Ishikawa (cell line): ENCODE measurements at regions not wholly inside any gene's neighbourhood (a gene's known extent, or its start where the extent isn't known, plus 50 kb on each side); places are given as distances from the start of the nearest gene placed in this dataset.

Source experiments
- CEBPB ChIP-seq: IDR thresholded peaks from 2 replicates; pipeline ENCODE4 v1.6.1; 2012
- CREB1 ChIP-seq: IDR thresholded peaks from 2 replicates; pipeline ENCODE4 v1.6.1; 2012; ENCODE audit warnings: low read depth
- EGR1 ChIP-seq: IDR thresholded peaks from 2 replicates; pipeline ENCODE4 v1.6.1; 2012
- EP300 ChIP-seq: IDR thresholded peaks from 2 replicates; pipeline ENCODE4 v1.6.1; 2012; ENCODE audit warnings: borderline replicate concordance
- FOXM1 ChIP-seq: IDR thresholded peaks from 2 replicates; pipeline ENCODE4 v1.6.1; 2012; ENCODE audit warnings: low read depth, borderline replicate concordance
- NFIC ChIP-seq: IDR thresholded peaks from 2 replicates; pipeline ENCODE4 v1.6.1; 2012
- RAD21 ChIP-seq: IDR thresholded peaks from 2 replicates; pipeline ENCODE4 v1.6.1; 2012; ENCODE audit warnings: low read depth
- TAF1 ChIP-seq: IDR thresholded peaks from 2 replicates; pipeline ENCODE4 v1.6.1; 2012; ENCODE audit warnings: low read depth, mild to moderate bottlenecking
- TCF12 ChIP-seq: IDR thresholded peaks from 2 replicates; pipeline ENCODE4 v1.6.1; 2012; ENCODE audit warnings: low read depth
- TEAD4 ChIP-seq: IDR thresholded peaks from 2 replicates; pipeline ENCODE4 v1.6.1; 2012
- YY1 ChIP-seq: IDR thresholded peaks from 2 replicates; pipeline ENCODE4 v1.6.1; 2012; ENCODE audit warnings: low read depth
- ZBTB7A ChIP-seq: IDR thresholded peaks from 2 replicates; pipeline ENCODE4 v1.6.1; 2012; ENCODE audit warnings: low read depth
- TF ChIP-seq, protein P1 (sequence below): IDR thresholded peaks from 2 replicates; pipeline ENCODE4 v1.6.1; 2012; ENCODE audit warnings: low read depth, mild to moderate bottlenecking
- TF ChIP-seq, protein P2 (sequence below): IDR thresholded peaks from 2 replicates; pipeline ENCODE4 v1.6.1; 2012
- TF ChIP-seq, protein P3 (sequence below): IDR thresholded peaks from 2 replicates; pipeline ENCODE4 v1.6.1; 2012

DNA sequence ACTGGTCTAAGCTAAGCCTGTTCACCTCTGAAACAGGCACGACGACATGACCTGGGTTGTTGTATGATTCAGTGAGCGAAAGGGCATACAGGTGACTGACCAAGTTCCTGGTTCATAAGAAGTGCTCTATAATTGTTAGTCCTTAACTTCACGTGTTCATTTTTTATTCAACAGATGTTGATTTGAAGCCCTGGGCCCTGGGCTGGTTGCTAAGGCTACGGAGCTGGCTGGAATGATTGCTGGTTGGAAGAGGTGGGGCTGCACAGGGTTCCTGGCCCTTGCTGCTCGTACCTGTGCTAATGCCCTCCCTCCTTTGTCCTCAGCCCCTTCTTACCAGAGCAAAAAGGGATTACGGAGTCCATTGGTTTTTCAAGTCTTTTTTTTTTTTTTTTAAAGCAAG is 111.3 kb upstream of the CSF3R start:
- TF ChIP-seq, protein P1, sequence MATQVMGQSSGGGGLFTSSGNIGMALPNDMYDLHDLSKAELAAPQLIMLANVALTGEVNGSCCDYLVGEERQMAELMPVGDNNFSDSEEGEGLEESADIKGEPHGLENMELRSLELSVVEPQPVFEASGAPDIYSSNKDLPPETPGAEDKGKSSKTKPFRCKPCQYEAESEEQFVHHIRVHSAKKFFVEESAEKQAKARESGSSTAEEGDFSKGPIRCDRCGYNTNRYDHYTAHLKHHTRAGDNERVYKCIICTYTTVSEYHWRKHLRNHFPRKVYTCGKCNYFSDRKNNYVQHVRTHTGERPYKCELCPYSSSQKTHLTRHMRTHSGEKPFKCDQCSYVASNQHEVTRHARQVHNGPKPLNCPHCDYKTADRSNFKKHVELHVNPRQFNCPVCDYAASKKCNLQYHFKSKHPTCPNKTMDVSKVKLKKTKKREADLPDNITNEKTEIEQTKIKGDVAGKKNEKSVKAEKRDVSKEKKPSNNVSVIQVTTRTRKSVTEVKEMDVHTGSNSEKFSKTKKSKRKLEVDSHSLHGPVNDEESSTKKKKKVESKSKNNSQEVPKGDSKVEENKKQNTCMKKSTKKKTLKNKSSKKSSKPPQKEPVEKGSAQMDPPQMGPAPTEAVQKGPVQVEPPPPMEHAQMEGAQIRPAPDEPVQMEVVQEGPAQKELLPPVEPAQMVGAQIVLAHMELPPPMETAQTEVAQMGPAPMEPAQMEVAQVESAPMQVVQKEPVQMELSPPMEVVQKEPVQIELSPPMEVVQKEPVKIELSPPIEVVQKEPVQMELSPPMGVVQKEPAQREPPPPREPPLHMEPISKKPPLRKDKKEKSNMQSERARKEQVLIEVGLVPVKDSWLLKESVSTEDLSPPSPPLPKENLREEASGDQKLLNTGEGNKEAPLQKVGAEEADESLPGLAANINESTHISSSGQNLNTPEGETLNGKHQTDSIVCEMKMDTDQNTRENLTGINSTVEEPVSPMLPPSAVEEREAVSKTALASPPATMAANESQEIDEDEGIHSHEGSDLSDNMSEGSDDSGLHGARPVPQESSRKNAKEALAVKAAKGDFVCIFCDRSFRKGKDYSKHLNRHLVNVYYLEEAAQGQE = no peak
- no peak for TF ChIP-seq TAF1
- no peak for TF ChIP-seq EGR1
- TF ChIP-seq YY1 = no peak
- no peak for TF ChIP-seq RAD21
- TF ChIP-seq, protein P2, sequence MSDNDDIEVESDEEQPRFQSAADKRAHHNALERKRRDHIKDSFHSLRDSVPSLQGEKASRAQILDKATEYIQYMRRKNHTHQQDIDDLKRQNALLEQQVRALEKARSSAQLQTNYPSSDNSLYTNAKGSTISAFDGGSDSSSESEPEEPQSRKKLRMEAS = no peak
- no peak for TF ChIP-seq ZBTB7A
- TF ChIP-seq TCF12 = no peak
- TF ChIP-seq, protein P3, sequence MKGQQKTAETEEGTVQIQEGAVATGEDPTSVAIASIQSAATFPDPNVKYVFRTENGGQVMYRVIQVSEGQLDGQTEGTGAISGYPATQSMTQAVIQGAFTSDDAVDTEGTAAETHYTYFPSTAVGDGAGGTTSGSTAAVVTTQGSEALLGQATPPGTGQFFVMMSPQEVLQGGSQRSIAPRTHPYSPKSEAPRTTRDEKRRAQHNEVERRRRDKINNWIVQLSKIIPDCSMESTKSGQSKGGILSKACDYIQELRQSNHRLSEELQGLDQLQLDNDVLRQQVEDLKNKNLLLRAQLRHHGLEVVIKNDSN = no peak
- no peak for TF ChIP-seq CEBPB
- TF ChIP-seq TEAD4 = no peak

DNA sequence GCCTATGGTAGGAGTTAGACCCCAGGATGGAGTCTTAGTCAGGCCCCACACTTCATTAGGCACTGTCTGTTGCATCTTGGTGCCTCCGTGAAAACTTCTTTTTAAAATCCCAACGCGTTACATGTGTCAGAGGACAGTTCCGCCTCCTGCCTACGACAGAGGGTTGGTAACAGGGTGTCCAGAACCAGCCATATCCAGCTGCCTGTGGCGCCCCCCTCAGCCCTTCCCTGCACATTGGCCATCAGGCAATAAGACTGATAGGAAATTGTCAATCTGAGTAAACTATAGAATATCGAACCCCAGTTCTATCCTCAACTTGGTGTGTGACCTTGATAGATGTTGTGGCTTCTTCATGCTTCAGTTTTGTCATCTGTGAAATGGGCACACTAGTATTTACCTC is 108.6 kb upstream of the CSF3R start:
- TF ChIP-seq CREB1 (no peak), TEAD4 (no peak), ZBTB7A (no peak), RAD21 (no peak), TAF1 (no peak), FOXM1 (no peak), EP300 (no peak)
- TF ChIP-seq, protein P1 = no peak
- TF ChIP-seq, protein P3 = no peak

DNA sequence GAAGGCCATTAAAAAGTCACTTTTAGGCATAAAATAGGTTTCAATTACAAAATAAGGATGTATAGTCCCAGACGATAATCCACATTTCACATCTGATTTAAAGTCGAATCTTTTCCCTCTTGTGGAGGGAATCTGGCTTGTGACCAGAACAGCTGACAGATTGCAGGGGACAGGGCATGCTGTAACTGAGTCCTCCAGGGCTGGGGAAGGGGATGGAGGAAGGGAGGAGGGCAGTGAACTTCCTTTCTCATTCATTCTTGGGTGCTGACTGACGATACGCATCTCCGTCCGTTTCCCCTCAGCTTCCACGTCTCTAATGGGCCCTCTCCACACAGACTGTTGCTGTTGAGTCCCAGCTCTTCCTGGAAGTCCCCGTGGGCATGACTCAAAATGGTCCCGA is 108.1 kb upstream of the CSF3R start:
- no peak for TF ChIP-seq TAF1
- no peak for TF ChIP-seq RAD21
- no peak for TF ChIP-seq EGR1
- TF ChIP-seq, protein P3 = no peak
- TF ChIP-seq CREB1 = no peak
- no peak for TF ChIP-seq FOXM1
- no peak for TF ChIP-seq YY1
- TF ChIP-seq, protein P1 = no peak
- TF ChIP-seq ZBTB7A = no peak
- TF ChIP-seq TEAD4 = no peak
- TF ChIP-seq, protein P2 = no peak
- TF ChIP-seq TCF12 = no peak
- no peak for TF ChIP-seq EP300
- TF ChIP-seq NFIC = no peak

DNA sequence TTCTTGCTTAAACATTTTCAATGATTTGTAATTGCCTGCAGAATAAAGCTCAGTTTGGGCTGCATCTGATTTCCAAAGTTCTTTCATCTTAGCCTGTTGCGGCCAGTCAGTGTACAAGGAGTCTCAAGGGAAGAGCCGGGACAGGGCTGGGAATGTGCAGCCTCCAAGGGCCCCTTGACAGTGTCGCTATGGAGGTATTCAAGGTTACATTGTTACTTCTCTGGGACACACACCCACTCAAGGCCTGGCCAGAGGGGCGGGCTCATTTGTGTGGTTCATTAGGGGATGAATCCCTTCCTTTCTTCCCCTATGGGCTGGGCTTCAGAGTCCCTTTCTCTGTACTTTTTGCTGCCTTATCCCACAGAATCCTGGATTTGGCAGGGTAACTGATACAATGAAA is 107.6 kb upstream of the CSF3R start:
- TF ChIP-seq ZBTB7A (no peak), TEAD4 (no peak), EGR1 (no peak), CEBPB (no peak), EP300 (no peak), YY1 (no peak), TCF12 (no peak)
- TF ChIP-seq, protein P1 = no peak
- TF ChIP-seq, protein P2 = no peak
- TF ChIP-seq, protein P3 = no peak
